IMR-90 (cell line): ENCODE measurements at regions not wholly inside any gene's neighbourhood (a gene's known extent, or its start where the extent isn't known, plus 50 kb on each side); places are given as distances from the start of the nearest gene placed in this dataset.

Experiments
- ATAC-seq: fragments of 200-7000 bp; cut with Tn5 transposase; 2 replicates; pipeline ENCODE4 v1.9.1; 2020; ENCODE audit warnings: low read depth, mild to moderate bottlenecking, moderate library complexity
- BruUV-seq: library from RNA; stranded (reverse); fragments of 400-500 nt; replicated peaks from 2 replicates; lab custom pipeline; 2021; lab: Mats Ljungman, UMichigan
- CTCF ChIA-PET: fragments of 300-600 bp; formaldehyde crosslinking; extraction: SDS; loops from one replicate; lab custom pipeline; 2021; ENCODE audit warnings: antibody characterized with exemption; lab: Yijun Ruan, JAX
- POLR2A ChIA-PET: fragments of 300-600 bp; sonication (Branson Sonifier 250); formaldehyde crosslinking; loops from one replicate; lab custom pipeline; 2022; ENCODE audit warnings: antibody characterized with exemption; ENCODE audit not compliant: unreplicated experiment; lab: Charles Lee
- DNase-seq: peaks from one replicate; pipeline ENCODE4 v3.0.0; 2013
- H2AFZ ChIP-seq: replicated peaks from 2 replicates; pipeline ENCODE3; 2013; ENCODE audit warnings: low read length, mild to moderate bottlenecking; ENCODE audit not compliant: poor library complexity
- H2AK5ac ChIP-seq: 2 replicates; pipeline ENCODE4 v1.6.1; 2013; ENCODE audit warnings: low read depth, low read length, inconsistent platforms
- H2AK9ac ChIP-seq: replicated peaks from 2 replicates; pipeline ENCODE3; 2013; ENCODE audit warnings: mild to moderate bottlenecking, low read depth, low read length, moderate library complexity; ENCODE audit not compliant: poor library complexity
- H2BK120ac ChIP-seq: 2 replicates; pipeline ENCODE4 v1.6.1; 2013; ENCODE audit warnings: low read depth, low read length, inconsistent platforms
- H2BK15ac ChIP-seq: 3 replicates; pipeline ENCODE4 v1.6.1; 2013; ENCODE audit warnings: low read depth, low read length, inconsistent platforms
- H2BK20ac ChIP-seq: 2 replicates; pipeline ENCODE4 v1.6.1; 2013; ENCODE audit warnings: low read depth, mild to moderate bottlenecking, inconsistent platforms, low read length, moderate library complexity
- H2BK5ac ChIP-seq: 2 replicates; pipeline ENCODE4 v1.6.1; 2013; ENCODE audit warnings: mild to moderate bottlenecking, low read depth, low read length, inconsistent platforms; ENCODE audit not compliant: poor library complexity, severe bottlenecking
- H3K14ac ChIP-seq: replicated peaks from 2 replicates; pipeline ENCODE4 v1.6.1; 2013; ENCODE audit warnings: low read depth, low read length, inconsistent platforms
- H3K18ac ChIP-seq: 2 replicates; pipeline ENCODE4 v1.6.1; 2013; ENCODE audit warnings: low read depth, low read length, control low read depth
- H3K23ac ChIP-seq: 2 replicates; pipeline ENCODE4 v1.6.1; 2013; ENCODE audit warnings: low read depth, low read length, inconsistent platforms
- H3K27ac ChIP-seq: 2 replicates; pipeline ENCODE4 v1.5.1; 2013; ENCODE audit warnings: mild to moderate bottlenecking, control low read depth, low read length; ENCODE audit not compliant: insufficient read depth
- H3K27me3 ChIP-seq: 2 replicates; pipeline ENCODE4 v1.6.1; 2013; ENCODE audit warnings: low read length; ENCODE audit not compliant: control insufficient read depth, insufficient read depth
- H3K36me3 ChIP-seq: 2 replicates; pipeline ENCODE4 v1.6.1; 2013; ENCODE audit warnings: low read length, mixed read lengths; ENCODE audit not compliant: control insufficient read depth, insufficient read depth
- H3K4ac ChIP-seq: 2 replicates; pipeline ENCODE4 v1.6.1; 2013; ENCODE audit warnings: low read depth, low read length, inconsistent platforms
- H3K4me1 ChIP-seq: 2 replicates; pipeline ENCODE4 v1.6.1; 2013; ENCODE audit warnings: low read length, mixed read lengths; ENCODE audit not compliant: control insufficient read depth, insufficient read depth
- H3K4me2 ChIP-seq: 2 replicates; pipeline ENCODE4 v1.6.1; 2013; ENCODE audit warnings: low read depth, mild to moderate bottlenecking, control low read depth, low read length, moderate library complexity
- H3K4me3 ChIP-seq: 2 replicates; pipeline ENCODE4 v1.5.1; 2013; ENCODE audit warnings: low read depth, mild to moderate bottlenecking, control low read depth, low read length, moderate library complexity; ENCODE audit not compliant: insufficient read depth
- H3K56ac ChIP-seq: 2 replicates; pipeline ENCODE4 v1.6.1; 2013; ENCODE audit warnings: low read length, inconsistent platforms; ENCODE audit not compliant: insufficient read depth; ENCODE audit errors: extremely low read depth
- H3K79me1 ChIP-seq, 2 experiments: 2 replicates each; pipeline ENCODE4 v1.6.1; 2013; ENCODE audit warnings: low read length in 2 of 2, inconsistent platforms in 1 of 2, low read depth in 1 of 2
- H3K9ac ChIP-seq: 2 replicates; pipeline ENCODE4 v1.6.1; 2013; ENCODE audit warnings: low read depth, low read length, control low read depth
- H3K9me1 ChIP-seq: 2 replicates; pipeline ENCODE4 v1.6.1; 2013; ENCODE audit warnings: low read length, inconsistent platforms; ENCODE audit not compliant: insufficient read depth
- H3K9me3 ChIP-seq: 2 replicates; pipeline ENCODE4 v1.6.1; 2013; ENCODE audit warnings: low read length; ENCODE audit not compliant: control insufficient read depth, insufficient read depth
- H4K20me1 ChIP-seq: 2 replicates; pipeline ENCODE4 v1.6.1; 2013; ENCODE audit warnings: low read length, inconsistent platforms; ENCODE audit not compliant: insufficient read depth
- H4K5ac ChIP-seq: 2 replicates; pipeline ENCODE4 v1.6.1; 2013; ENCODE audit warnings: mild to moderate bottlenecking, low read depth, low read length, control low read depth
- H4K8ac ChIP-seq, 2 experiments: 2 replicates each; pipeline ENCODE4 v1.6.1; 2013; ENCODE audit warnings: low read depth in 2 of 2, low read length in 2 of 2, control low read depth in 1 of 2, inconsistent platforms in 1 of 2
- H4K91ac ChIP-seq: 2 replicates; pipeline ENCODE4 v1.6.1; 2013; ENCODE audit warnings: low read depth, low read length, inconsistent platforms; ENCODE audit not compliant: insufficient read depth
- CEBPB ChIP-seq: IDR thresholded peaks from 2 replicates; pipeline ENCODE4 v1.6.1; 2012; ENCODE audit warnings: low read depth, low read length, improper control_type of control experiment
- CTCF ChIP-seq: conservative IDR thresholded peaks from 2 replicates; pipeline ENCODE4 v1.5.1; 2012; ENCODE audit warnings: mild to moderate bottlenecking, low read depth, low read length, improper control_type of control experiment
- NFE2L2 ChIP-seq: fragments of 150-350 bp; IDR thresholded peaks from 2 replicates; pipeline ENCODE4 v1.6.1; 2016; ENCODE audit warnings: low read depth, mild to moderate bottlenecking, low read length
- POLR2A ChIP-seq: IDR thresholded peaks from 2 replicates; pipeline ENCODE4 v1.6.1; 2012; ENCODE audit warnings: mild to moderate bottlenecking, low read depth, low read length
- RCOR1 ChIP-seq: IDR thresholded peaks from 2 replicates; pipeline ENCODE4 v1.6.1; 2012; ENCODE audit warnings: mild to moderate bottlenecking, low read length, improper control_type of control experiment; ENCODE audit not compliant: insufficient replicate concordance
- USF2 ChIP-seq: fragments of 150-350 bp; IDR thresholded peaks from 2 replicates; pipeline ENCODE4 v1.6.1; 2017; ENCODE audit warnings: mild to moderate bottlenecking, antibody characterized with exemption, low read length, low read depth
- WGBS, 2 experiments: methylation state at CpG; one replicate each; pipeline versions ENCODE4 v1.1.5 to v1.1.7; 2013; ENCODE audit warnings: missing lambda C conversion rate in 2 of 2; ENCODE audit not compliant: insufficient read length in 1 of 2; ENCODE audit errors: extremely low coverage in 2 of 2; 5-methylcytosine and 5-hydroxymethylcytosine counted together
- dilution Hi-C: fragments of 300-500 bp; cut with HindIII; formaldehyde crosslinking; loops from one replicate; pipeline ENCODE4 v1.14.3; 2018; ENCODE audit warnings: low sequenced_read_pairs; ENCODE audit not compliant: unreplicated experiment
- in situ Hi-C: fragments of 300-500 bp; cut with MboI; formaldehyde crosslinking; loops from 3 replicates; pipeline ENCODE4 v1.14.3; 2019; ENCODE audit warnings: low sequenced_read_pairs, inconsistent platforms, mixed read lengths
- intact Hi-C: fragments of 100-400 bp; cut with micrococcal nuclease; formaldehyde crosslinking; loops from 2 replicates; pipeline ENCODE4 v1.10.0; 2022

DNA sequence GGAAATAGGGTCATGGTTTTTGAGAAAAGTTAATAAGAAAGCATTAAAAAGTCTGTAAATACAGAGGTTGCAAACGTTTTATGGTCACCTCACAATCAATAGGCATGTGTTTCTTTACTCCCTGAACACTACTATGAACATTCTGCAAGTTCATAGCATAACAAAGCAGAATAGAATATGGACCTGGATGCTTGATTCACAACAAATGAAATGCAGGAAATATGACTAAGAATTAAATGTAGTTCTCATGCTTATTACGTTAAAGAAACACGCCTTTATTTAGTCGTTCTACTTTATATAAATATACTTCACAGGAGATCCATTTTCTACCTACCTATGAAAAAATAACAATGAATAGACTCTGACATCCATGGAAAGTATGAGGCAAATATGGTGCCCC lies 344.0 kb downstream of the KCTD12 start:
- in situ Hi-C loops, result no loop called here
- H3K27ac ChIP-seq, result no peak overlapping the region
- ChIA-PET CTCF (no interaction called here), POLR2A (no interaction called here)
- DNase-seq, result no peak
- no peak overlapping the region for H3K14ac ChIP-seq
- H4K91ac ChIP-seq, result no peak overlapping the region
- no peaks in the 10 kb centered on the region for H3K9me1 ChIP-seq
- H4K5ac ChIP-seq, result no peak overlapping the region
- H3K4ac ChIP-seq, result no peak overlapping the region
- H3K4me2 ChIP-seq, result no peak overlapping the region
- no peaks in the 10 kb centered on the region for H3K79me1 ChIP-seq
- no peak overlapping the region for H3K56ac ChIP-seq
- no peak overlapping the region for H4K8ac ChIP-seq
- no CpG with 5 or more reads among the region's 4 CpGs for WGBS, 2 experiments
- no peaks in the 10 kb centered on the region for H3K9me3 ChIP-seq
- H2AK9ac ChIP-seq, result no peak overlapping the region
- intact Hi-C loops, result no loop called here
- BruUV-seq, result no TSS peak
- dilution Hi-C loops, result no loop called here
- no peak for ATAC-seq
- H3K36me3 ChIP-seq, result no peaks in the 10 kb centered on the region
- no peak overlapping the region for H2BK5ac ChIP-seq
- no peak overlapping the region for H3K4me3 ChIP-seq
- H3K4me1 ChIP-seq, result no peaks in the 10 kb centered on the region
- H2AK5ac ChIP-seq, result no peak overlapping the region
- H2BK120ac ChIP-seq, result no peak overlapping the region
- H2AFZ ChIP-seq, result no peak overlapping the region
- H2BK20ac ChIP-seq, result no peak overlapping the region
- no peak overlapping the region for H3K18ac ChIP-seq
- H4K20me1 ChIP-seq, result no peaks in the 10 kb centered on the region
- H2BK15ac ChIP-seq, result no peak overlapping the region
- no peaks in the 10 kb centered on the region for H3K27me3 ChIP-seq
- no peak overlapping the region for H3K9ac ChIP-seq
- no peak overlapping the region for H3K23ac ChIP-seq
- no peak for TF ChIP-seq CTCF
- TF ChIP-seq CEBPB, result no peak
- TF ChIP-seq POLR2A, result no peak
- no peak for TF ChIP-seq NFE2L2
- TF ChIP-seq RCOR1, result no peak
- TF ChIP-seq USF2, result no peak
